Uterus (tissue), 3 donors: ENCODE measurements at regions not wholly inside any gene's neighbourhood (a gene's known extent, or its start where the extent isn't known, plus 50 kb on each side); places are given as distances from the start of the nearest gene placed in this dataset.
"Not testable (repeated sequence)": the region's sequence is repeated elsewhere in the genome, so short reads cannot be mapped to it uniquely, and the experiment has no call there.

Source experiments
- DNase-seq, 2 donors: peaks; one replicate each; pipeline ENCODE4 v3.0.0-alpha.2; 2019 to 2020
- H3K27ac ChIP-seq, 2 donors: fragments of 200-600 bp; sonication (generic); 1 replicate in 1 of 2; 2 replicates in 1 of 2; pipeline ENCODE4 v1.5.1; 2016 to 2018
- H3K27me3 ChIP-seq, 2 donors: fragments of 200-600 bp; sonication (generic); one replicate each; pipeline ENCODE4 v1.5.1; 2018 to 2019; ENCODE audit warnings: control low read depth in 1 of 2
- H3K36me3 ChIP-seq, 2 donors: fragments of 200-600 bp; sonication (generic); one replicate each; pipeline ENCODE4 v1.5.1; 2019; ENCODE audit warnings: control low read depth in 1 of 2
- H3K4me1 ChIP-seq, 2 donors: fragments of 200-600 bp; sonication (generic); one replicate each; pipeline ENCODE4 v1.5.1; 2018 to 2019; ENCODE audit warnings: control low read depth in 1 of 2
- H3K4me3 ChIP-seq, 2 donors: fragments of 200-600 bp; sonication (generic); 1 replicate in 1 of 2; 2 replicates in 1 of 2; pipeline ENCODE4 v1.5.1; 2018 to 2019; ENCODE audit warnings: mild to moderate bottlenecking in 1 of 2
- H3K9me3 ChIP-seq, 2 donors: fragments of 200-600 bp; sonication (generic); one replicate each; pipeline ENCODE4 v1.5.1; 2019; ENCODE audit warnings: control low read depth in 1 of 2
- POLR2A ChIP-seq, 2 donors: fragments of 450-650 bp; IDR thresholded peaks; one replicate each; pipeline ENCODE4 v1.6.1; 2016; ENCODE audit warnings: antibody characterized with exemption in 2 of 2, mild to moderate bottlenecking in 1 of 2, moderate library complexity in 1 of 2
- intact Hi-C: fragments of 100-400 bp; cut with DNase I; formaldehyde crosslinking; loops from one replicate; pipeline ENCODE4 v1.15.1; 2023; ENCODE audit warnings: low total_unique reads
- TF ChIP-seq, protein P1 (sequence below), 4 experiments: fragments of 200-600 bp in 2 of 4; fragments of 450-650 bp in 2 of 4; sonication (generic) in 2 of 4; IDR thresholded peaks; one replicate each; pipeline ENCODE4 v1.5.1; 2016 to 2019; ENCODE audit warnings: antibody characterized with exemption in 4 of 4, mild to moderate bottlenecking in 2 of 4, moderate library complexity in 1 of 4
- donor health status: DM: yes; HTN: yes; CAD: no.

GRCh38 chr3:33957176-33957575 is 158.7 kb downstream of the PDCD6IP start:
- intact Hi-C loops, result no loop called here
- Histone ChIP-seq H3K36me3 (no peaks in the 10 kb centered on the region), H3K27me3 (no peaks in the 10 kb centered on the region), H3K4me3 (no peak overlapping the region), H3K9me3 (no peaks in the 10 kb centered on the region), H3K4me1 (no peaks in the 10 kb centered on the region), H3K27ac (no peak overlapping the region)
- DNase-seq, result no peak
- TF ChIP-seq, protein P1, sequence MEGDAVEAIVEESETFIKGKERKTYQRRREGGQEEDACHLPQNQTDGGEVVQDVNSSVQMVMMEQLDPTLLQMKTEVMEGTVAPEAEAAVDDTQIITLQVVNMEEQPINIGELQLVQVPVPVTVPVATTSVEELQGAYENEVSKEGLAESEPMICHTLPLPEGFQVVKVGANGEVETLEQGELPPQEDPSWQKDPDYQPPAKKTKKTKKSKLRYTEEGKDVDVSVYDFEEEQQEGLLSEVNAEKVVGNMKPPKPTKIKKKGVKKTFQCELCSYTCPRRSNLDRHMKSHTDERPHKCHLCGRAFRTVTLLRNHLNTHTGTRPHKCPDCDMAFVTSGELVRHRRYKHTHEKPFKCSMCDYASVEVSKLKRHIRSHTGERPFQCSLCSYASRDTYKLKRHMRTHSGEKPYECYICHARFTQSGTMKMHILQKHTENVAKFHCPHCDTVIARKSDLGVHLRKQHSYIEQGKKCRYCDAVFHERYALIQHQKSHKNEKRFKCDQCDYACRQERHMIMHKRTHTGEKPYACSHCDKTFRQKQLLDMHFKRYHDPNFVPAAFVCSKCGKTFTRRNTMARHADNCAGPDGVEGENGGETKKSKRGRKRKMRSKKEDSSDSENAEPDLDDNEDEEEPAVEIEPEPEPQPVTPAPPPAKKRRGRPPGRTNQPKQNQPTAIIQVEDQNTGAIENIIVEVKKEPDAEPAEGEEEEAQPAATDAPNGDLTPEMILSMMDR (IDR thresholded peaks at IDR 0.05), result no peak
- no peak for TF ChIP-seq POLR2A (IDR thresholded peaks at IDR 0.05)

DNA sequence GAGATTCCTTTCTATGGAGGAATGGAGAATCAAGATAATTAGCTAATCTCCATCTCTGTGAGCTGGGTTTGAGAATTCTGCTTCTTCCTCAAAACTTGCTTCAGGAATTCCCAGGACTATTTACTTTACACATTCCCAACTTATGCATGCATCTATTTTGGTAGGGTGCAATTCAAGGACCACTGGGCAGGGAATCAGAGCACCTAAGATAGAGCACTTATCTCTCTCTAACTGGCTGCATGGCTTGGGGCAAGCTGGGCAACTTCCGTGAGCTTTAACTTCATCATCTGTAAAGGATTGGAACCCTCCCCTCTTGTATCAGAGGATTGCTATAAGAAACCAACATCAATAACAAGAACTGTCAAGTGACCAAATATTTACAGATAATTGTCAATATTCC is 160.2 kb downstream of the PDCD6IP start:
- Histone ChIP-seq H3K27ac (no peak overlapping the region), H3K9me3 (no peaks in the 10 kb centered on the region), H3K4me3 (no peak overlapping the region), H3K27me3 (no peaks in the 10 kb centered on the region), H3K4me1 (no peaks in the 10 kb centered on the region), H3K36me3 (no peaks in the 10 kb centered on the region)
- DNase-seq, result no peak
- no peak for TF ChIP-seq POLR2A (IDR thresholded peaks at IDR 0.05)
- TF ChIP-seq, protein P1 (IDR thresholded peaks at IDR 0.05), result no peak
- intact Hi-C loops, result no loop called here

GRCh38 chr3:33962396-33962795 is 164.0 kb downstream of the PDCD6IP start:
- Histone ChIP-seq H3K27me3 (no peaks in the 10 kb centered on the region), H3K9me3 (no peaks in the 10 kb centered on the region), H3K4me1 (no peaks in the 10 kb centered on the region), H3K27ac (no peak overlapping the region), H3K4me3 (no peak overlapping the region), H3K36me3 (no peaks in the 10 kb centered on the region)
- TF ChIP-seq POLR2A (IDR thresholded peaks at IDR 0.05), result no peak
- TF ChIP-seq, protein P1 (IDR thresholded peaks at IDR 0.05), result no peak
- intact Hi-C loops, result no loop called here
- DNase-seq, result no peak

DNA sequence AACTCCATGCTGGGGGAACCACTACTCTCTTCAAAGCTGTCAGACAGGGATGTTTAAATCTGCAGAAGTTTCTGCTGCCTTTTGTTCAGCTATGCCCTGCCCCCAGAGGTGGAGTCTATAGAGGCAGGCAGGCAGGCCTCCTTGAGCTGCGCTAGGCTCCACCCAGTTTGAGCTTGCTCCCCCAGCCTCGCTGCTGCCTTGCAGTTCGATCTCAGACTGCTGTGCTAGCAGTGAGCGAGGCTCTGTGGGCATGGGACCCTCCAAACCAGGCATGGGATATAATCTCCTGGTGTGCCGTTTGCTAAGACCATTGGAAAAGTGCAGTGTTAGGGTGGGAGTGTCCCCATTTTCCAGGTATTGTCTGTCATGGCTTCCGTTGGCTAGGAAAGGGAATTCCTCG is 171.8 kb downstream of the PDCD6IP start:
- H3K4me3 ChIP-seq, intact Hi-C loops, DNase-seq: not testable (repeated sequence)

GRCh38 chr3:33971055-33971454 is 172.6 kb downstream of the PDCD6IP start:
- TF ChIP-seq, protein P1 (IDR thresholded peaks at IDR 0.05), result no peak
- TF ChIP-seq POLR2A (IDR thresholded peaks at IDR 0.05), result no peak
- H3K27me3 ChIP-seq, result no peaks in the 10 kb centered on the region
- H3K4me3 ChIP-seq, result no peak overlapping the region
- no peak for DNase-seq
- intact Hi-C loops, result no loop called here
- H3K4me1 ChIP-seq, result no peaks in the 10 kb centered on the region
- no peak overlapping the region for H3K27ac ChIP-seq
- no peaks in the 10 kb centered on the region for H3K9me3 ChIP-seq
- H3K36me3 ChIP-seq, result no peaks in the 10 kb centered on the region

More for the DNA sequence above, 171.8 kb downstream of the PDCD6IP start:
- not testable (repeated sequence) for H3K27me3 ChIP-seq, H3K27ac ChIP-seq, H3K4me1 ChIP-seq, H3K9me3 ChIP-seq, H3K36me3 ChIP-seq

DNA sequence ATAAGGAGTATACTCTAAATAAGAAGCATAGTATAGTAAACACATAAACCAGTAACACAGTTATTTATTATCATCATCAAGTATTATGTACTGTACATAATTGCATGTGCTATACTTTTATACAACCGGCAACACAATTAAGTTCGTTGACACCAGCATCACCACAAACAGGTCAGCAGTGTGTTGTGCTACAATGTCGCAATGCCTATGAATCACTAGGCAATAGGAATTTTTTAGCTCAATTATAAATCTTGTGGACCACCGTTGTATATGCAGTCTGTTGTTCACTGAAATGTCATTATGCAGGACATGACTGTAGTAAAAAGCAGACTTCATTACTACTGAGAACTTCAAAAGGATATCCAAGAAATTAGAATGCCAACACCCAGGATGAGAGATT is 177.0 kb downstream of the PDCD6IP start:
- Histone ChIP-seq H3K27ac (no peak overlapping the region), H3K4me3 (no peak overlapping the region), H3K4me1 (no peaks in the 10 kb centered on the region), H3K27me3 (no peaks in the 10 kb centered on the region), H3K36me3 (no peaks in the 10 kb centered on the region), H3K9me3 (no peaks in the 10 kb centered on the region)
- no peak for DNase-seq
- intact Hi-C loops, result no loop called here
- TF ChIP-seq, protein P1 (IDR thresholded peaks at IDR 0.05), result no peak
- TF ChIP-seq POLR2A (IDR thresholded peaks at IDR 0.05), result no peak
